ENCODE measurements at regions not wholly inside any gene's neighbourhood (a gene's known extent, or its start where the extent isn't known, plus 50 kb on each side); places are given as distances from the start of the nearest gene placed in this dataset.
A peak's percentile ranks its signal among the peaks of the same experiment; 100 is the strongest.

DNA sequence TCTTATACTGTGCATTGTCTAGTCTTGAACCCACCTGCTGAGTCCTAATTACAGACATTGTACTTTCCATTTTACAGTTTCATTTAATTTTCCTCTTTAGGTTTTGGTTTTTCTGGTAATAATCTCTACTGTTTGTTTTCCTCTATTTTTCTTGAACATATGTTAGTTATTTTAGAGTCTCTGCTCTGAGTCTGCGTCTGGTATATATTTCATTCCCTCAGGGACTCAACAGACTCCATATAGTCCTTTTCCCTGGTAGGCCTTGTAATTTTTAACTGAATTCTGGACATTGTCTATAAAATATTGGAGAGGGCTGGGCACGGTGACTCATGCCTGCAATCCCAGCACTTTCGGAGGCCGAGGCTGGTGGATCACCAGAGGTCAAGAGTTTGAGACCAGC is 121.8 kb upstream of the STOX2 start:
- no peak for DNase-seq (ENCODE audit: low read depth)
- TF ChIP-seq CTCF (IDR thresholded peaks at IDR 0.05; ENCODE audit: low read depth, low read length, missing control alignments): no peak
- no peak overlapping the region for H3K4me3 ChIP-seq (ENCODE audit: low read depth, low read length)

DNA sequence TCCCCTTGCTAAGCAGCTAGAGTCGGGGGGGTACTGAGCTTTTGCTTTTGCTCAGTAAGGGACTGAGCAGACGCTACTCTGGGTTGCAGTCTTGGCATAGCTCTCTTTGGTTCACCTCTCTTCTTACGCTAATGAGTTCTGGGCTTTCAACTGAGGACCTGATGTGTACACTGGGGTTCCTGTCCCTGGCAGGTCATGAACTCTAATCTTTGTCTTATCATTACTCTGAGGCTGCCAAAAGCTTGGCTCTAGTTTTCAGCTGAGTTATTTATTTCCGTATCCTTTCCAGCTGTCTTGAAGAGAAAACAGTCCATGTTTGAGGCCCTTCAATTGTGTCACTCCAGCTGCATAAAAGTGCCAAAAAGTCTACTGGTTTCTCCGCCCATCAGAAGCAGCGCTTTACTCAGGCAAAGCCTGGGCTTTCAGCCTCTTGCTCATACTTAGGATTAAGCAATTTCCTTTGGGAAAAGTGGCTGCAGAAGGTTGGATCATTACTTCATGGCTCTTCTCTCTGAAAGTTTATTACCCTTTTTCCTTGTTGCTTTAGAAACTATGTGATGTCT is 121.0 kb upstream of the STOX2 start:
- no peak for DNase-seq (ENCODE audit: low read depth)
- no peak overlapping the region for H3K4me3 ChIP-seq (ENCODE audit: low read depth, low read length)
- TF ChIP-seq CTCF (IDR thresholded peaks at IDR 0.05; ENCODE audit: low read depth, low read length, missing control alignments): no peak

GRCh38 chr4:183788308-183788905 is 116.7 kb upstream of the STOX2 start:
- TF ChIP-seq CTCF (IDR thresholded peaks at IDR 0.05; ENCODE audit: low read depth, low read length, missing control alignments): no peak
- no peak for DNase-seq (ENCODE audit: low read depth)
- H3K4me3 ChIP-seq (ENCODE audit: low read depth, low read length): no peak overlapping the region

DNA sequence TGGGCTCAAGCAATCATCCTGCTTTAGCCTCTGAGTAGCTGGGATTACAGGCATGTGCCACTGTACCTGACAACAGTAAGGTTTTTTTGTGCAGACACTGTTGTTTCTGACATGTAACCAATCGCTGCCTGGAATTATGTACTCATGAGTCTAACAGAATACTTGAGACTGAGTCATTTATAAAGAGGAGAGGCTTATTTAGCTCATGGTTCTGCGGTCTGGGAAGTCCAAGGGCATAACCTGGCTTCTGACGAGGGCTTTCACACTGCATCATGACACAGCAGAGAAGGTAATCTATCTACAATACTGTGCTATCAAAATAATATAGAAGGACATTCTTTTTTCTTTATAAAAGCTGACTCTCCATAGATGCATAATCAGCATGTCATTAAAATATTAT is 115.5 kb upstream of the STOX2 start:
- H3K4me3 ChIP-seq (ENCODE audit: low read depth, low read length): no peak overlapping the region
- no peak for TF ChIP-seq CTCF (IDR thresholded peaks at IDR 0.05; ENCODE audit: low read depth, low read length, missing control alignments)
- peak; percentile 8 for DNase-seq (ENCODE audit: low read depth)

DNA sequence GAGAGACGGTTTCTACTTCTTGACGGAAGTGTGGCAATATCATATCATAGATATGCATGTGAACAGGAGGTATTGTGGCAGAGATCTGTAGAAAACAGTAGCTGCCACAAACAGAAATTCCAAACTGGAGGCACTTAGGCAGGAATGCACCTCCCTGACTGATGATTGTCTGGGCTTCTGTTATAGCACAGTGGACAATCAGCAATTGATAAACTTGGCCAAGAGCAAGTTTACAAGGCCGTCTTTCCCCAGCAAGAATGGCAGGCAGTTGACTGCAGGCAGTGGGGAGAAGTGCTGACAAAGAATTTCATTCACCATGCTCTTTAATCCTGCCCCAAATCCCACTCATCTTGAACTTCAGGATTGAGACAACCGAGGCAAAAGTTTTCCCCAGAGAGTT is 114.4 kb upstream of the STOX2 start:
- no peak overlapping the region for H3K4me3 ChIP-seq (ENCODE audit: low read depth, low read length)
- TF ChIP-seq CTCF (IDR thresholded peaks at IDR 0.05; ENCODE audit: low read depth, low read length, missing control alignments): no peak
- no peak for DNase-seq (ENCODE audit: low read depth)

DNA sequence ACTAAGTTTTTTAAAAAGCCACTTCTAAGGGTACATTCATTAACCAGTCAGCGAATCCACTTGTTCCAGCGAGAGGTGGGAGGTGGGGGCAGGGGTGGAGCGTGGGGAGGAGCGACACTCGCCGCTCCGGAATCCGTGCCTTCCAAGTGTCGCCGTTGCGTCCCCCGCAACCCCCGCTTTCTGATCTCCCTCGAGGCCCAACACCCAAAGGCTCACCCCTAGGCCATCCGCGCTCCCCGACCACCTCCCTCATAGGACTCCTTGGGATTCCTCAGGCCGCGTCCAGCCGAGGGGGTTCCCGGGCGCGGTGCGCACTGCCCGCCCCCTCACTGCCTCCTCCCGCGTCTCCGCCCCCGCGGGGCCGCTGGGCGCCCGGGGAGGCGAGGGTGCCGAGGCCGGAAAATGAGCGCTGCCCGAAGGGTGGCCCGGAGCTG is 108.1 kb upstream of the STOX2 start:
- H3K4me3 ChIP-seq (ENCODE audit: low read depth, low read length): no peak overlapping the region
- no peak for TF ChIP-seq CTCF (IDR thresholded peaks at IDR 0.05; ENCODE audit: low read depth, low read length, missing control alignments)
- no peak for DNase-seq (ENCODE audit: low read depth)
